Endodermal cell (in vitro differentiated cells): ENCODE measurements at regions not wholly inside any gene's neighbourhood (a gene's known extent, or its start where the extent isn't known, plus 50 kb on each side); places are given as distances from the start of the nearest gene placed in this dataset.
A peak's percentile ranks its signal among the peaks of the same experiment; 100 is the strongest.

ENCODE experiments used
- DNase-seq: peaks from one replicate; pipeline ENCODE4 v3.0.0-alpha.2; 2017
- H3K27ac ChIP-seq: 2 replicates; pipeline ENCODE4 v1.5.1; 2013; ENCODE audit warnings: mild to moderate bottlenecking, low read depth, low read length, moderate library complexity
- H3K27me3 ChIP-seq: 2 replicates; pipeline ENCODE4 v1.6.1; 2013; ENCODE audit warnings: mild to moderate bottlenecking, low read length, moderate library complexity; ENCODE audit not compliant: insufficient read depth, control insufficient read depth, poor library complexity, severe bottlenecking
- H3K36me3 ChIP-seq: 2 replicates; pipeline ENCODE4 v1.7.0; 2013; ENCODE audit warnings: mild to moderate bottlenecking, low read length, moderate library complexity; ENCODE audit not compliant: control insufficient read depth, insufficient read depth
- H3K4me1 ChIP-seq: one replicate; pipeline ENCODE4 v1.7.0; 2013; ENCODE audit warnings: low read length; ENCODE audit not compliant: control insufficient read depth, insufficient read depth
- H3K4me3 ChIP-seq: 2 replicates; pipeline ENCODE4 v1.5.1; 2013; ENCODE audit warnings: mild to moderate bottlenecking, low read length, moderate library complexity
- H3K9ac ChIP-seq: 2 replicates; pipeline ENCODE4 v1.6.1; 2013; ENCODE audit warnings: mild to moderate bottlenecking, low read length, moderate library complexity; ENCODE audit not compliant: poor library complexity, severe bottlenecking; ENCODE audit errors: extremely low read depth
- H3K9me3 ChIP-seq: 2 replicates; pipeline ENCODE4 v1.6.1; 2013; ENCODE audit warnings: mild to moderate bottlenecking, low read length, moderate library complexity; ENCODE audit not compliant: control insufficient read depth
- H3K27ac Mint-ChIP-seq: 2 replicates; pipeline ENCODE4 v1.8.0; 2020; ENCODE audit warnings: mixed read lengths
- H3K27me3 Mint-ChIP-seq: 2 replicates; pipeline ENCODE4 v1.8.0; 2021; ENCODE audit warnings: mild to moderate bottlenecking, mixed read lengths; ENCODE audit not compliant: insufficient read depth
- H3K36me3 Mint-ChIP-seq: 2 replicates; pipeline ENCODE4 v1.8.0; 2020; ENCODE audit warnings: low read depth, mixed read lengths
- H3K4me1 Mint-ChIP-seq: 2 replicates; pipeline ENCODE4 v1.8.0; 2020; ENCODE audit warnings: mixed read lengths
- H3K4me3 Mint-ChIP-seq: 2 replicates; pipeline ENCODE4 v1.8.0; 2020; ENCODE audit warnings: mild to moderate bottlenecking, moderate library complexity, mixed read lengths
- H3K9me3 Mint-ChIP-seq: 2 replicates; pipeline ENCODE4 v1.8.0; 2020; ENCODE audit warnings: mild to moderate bottlenecking, mixed read lengths
- CTCF ChIP-seq: fragments of 200-600 bp; sonication (generic); conservative IDR thresholded peaks from 2 replicates; pipeline ENCODE4 v1.5.0; 2021; ENCODE audit warnings: antibody characterized with exemption, mild to moderate bottlenecking
- WGBS, 2 experiments: methylation state at CpG; one replicate each; pipeline versions ENCODE4 v1.1.5 to v1.1.7; 2013; ENCODE audit warnings: missing lambda C conversion rate in 2 of 2, mixed read lengths in 1 of 2; ENCODE audit not compliant: insufficient coverage in 1 of 2, insufficient read length in 1 of 2; 5-methylcytosine and 5-hydroxymethylcytosine counted together

DNA sequence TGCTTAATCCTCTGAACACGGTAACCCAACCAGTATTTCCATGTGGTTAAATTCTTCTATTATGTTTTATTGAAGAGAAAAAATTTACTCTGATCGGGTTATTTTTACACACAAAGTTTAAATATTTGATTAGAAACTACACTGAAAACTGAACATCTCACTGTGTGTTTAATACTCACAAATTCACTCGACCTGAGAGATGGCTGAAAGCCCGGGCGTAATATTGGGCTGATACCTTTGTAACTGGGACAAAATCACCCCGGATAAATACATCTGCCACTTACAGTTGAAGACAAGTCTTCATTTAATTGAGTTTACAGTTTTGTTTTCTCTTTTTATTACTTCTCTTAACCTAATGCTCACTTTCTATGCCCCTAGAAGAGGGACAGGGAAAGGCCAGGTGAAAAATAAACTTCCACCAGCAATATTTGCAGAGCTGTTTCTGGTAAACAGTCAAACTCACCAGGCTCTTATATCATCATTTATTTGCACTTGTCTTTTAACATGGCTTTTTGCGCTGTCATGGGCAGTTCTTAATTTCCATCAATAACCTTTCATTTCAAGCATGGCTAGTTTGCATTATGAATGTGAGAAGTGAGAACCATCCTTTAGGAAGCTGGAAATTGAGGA is 145.6 kb upstream of the TMCO5A start:
- peaks cover 2% of the 10 kb centered on the region for H3K36me3 Mint-ChIP-seq
- peaks cover 8% of the 10 kb centered on the region for H3K9me3 ChIP-seq
- WGBS, 2 experiments: 95 to 100% methylated on average over 1 to 7 of the region's 7 CpGs
- H3K4me3 ChIP-seq: no peak overlapping the region
- H3K27ac ChIP-seq: no peak overlapping the region
- H3K9me3 Mint-ChIP-seq: peaks cover 5% of the 10 kb centered on the region
- no peaks in the 10 kb centered on the region for H3K27me3 Mint-ChIP-seq
- DNase-seq: no peak
- H3K27me3 ChIP-seq: no peaks in the 10 kb centered on the region
- no peak overlapping the region for H3K4me3 Mint-ChIP-seq
- peaks cover 17% of the 10 kb centered on the region for H3K4me1 Mint-ChIP-seq
- no peak for TF ChIP-seq CTCF
- no peaks in the 10 kb centered on the region for H3K36me3 ChIP-seq
- no peaks in the 10 kb centered on the region for H3K4me1 ChIP-seq
- no peak overlapping the region for H3K27ac Mint-ChIP-seq
- no peak overlapping the region for H3K9ac ChIP-seq

DNA sequence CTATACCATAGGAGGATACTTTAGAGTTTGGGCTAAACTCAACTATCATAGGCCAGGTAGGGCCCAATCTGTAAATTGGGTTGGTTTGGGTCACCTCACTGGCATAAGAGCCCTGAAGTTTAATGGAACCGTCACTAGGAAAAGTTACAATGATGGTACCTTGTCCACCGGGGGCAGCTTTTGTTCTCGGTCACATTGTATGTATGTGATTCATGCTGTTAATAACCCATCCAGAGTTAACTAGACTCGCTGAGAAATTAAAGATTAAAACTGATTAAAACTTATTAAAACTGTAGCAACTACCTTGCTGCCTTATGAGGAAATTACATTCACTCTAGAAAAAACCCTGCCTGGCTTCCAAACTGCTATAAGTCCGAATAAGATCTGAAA is 145.0 kb upstream of the TMCO5A start:
- Mint-ChIP-seq H3K4me1 (peaks cover 20% of the 10 kb centered on the region), H3K27me3 (no peaks in the 10 kb centered on the region), H3K36me3 (peaks cover 2% of the 10 kb centered on the region), H3K27ac (no peak overlapping the region), H3K9me3 (peaks cover 5% of the 10 kb centered on the region), H3K4me3 (no peak overlapping the region)
- peaks cover 8% of the 10 kb centered on the region for H3K9me3 ChIP-seq
- peak; percentile 39 for TF ChIP-seq CTCF
- no peaks in the 10 kb centered on the region for H3K4me1 ChIP-seq
- H3K9ac ChIP-seq: no peak overlapping the region
- WGBS, 2 experiments: 93 to 94% methylated on average over 2 to 5 of the region's 5 CpGs
- no peaks in the 10 kb centered on the region for H3K36me3 ChIP-seq
- no peak for DNase-seq
- H3K27me3 ChIP-seq: no peaks in the 10 kb centered on the region
- no peak overlapping the region for H3K27ac ChIP-seq
- H3K4me3 ChIP-seq: no peak overlapping the region

DNA sequence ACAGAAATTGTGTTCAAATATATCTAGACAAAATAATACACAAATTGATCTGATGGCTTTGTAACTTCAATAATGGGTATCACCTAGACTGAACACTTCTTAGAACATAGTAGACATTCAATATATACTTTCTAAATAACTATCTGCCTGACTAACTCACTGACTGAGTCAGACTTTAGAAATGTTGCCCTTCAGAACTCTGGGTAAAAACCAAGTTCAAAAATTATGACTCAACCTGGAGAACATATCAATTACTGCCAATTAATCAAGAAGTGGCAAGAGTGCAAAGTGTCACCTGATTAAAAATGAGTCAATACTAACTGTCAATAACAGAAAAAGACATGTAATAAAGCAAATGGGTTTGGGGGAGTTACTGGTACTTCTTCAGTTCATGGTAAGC is 144.6 kb upstream of the TMCO5A start:
- Mint-ChIP-seq H3K27me3 (no peaks in the 10 kb centered on the region), H3K4me1 (peaks cover 20% of the 10 kb centered on the region), H3K36me3 (peaks cover 2% of the 10 kb centered on the region), H3K27ac (no peak overlapping the region), H3K9me3 (peaks cover 5% of the 10 kb centered on the region), H3K4me3 (no peak overlapping the region)
- H3K36me3 ChIP-seq: no peaks in the 10 kb centered on the region
- no peaks in the 10 kb centered on the region for H3K4me1 ChIP-seq
- no peak overlapping the region for H3K9ac ChIP-seq
- H3K27ac ChIP-seq: no peak overlapping the region
- TF ChIP-seq CTCF: no peak
- H3K27me3 ChIP-seq: no peaks in the 10 kb centered on the region
- peaks cover 8% of the 10 kb centered on the region for H3K9me3 ChIP-seq
- DNase-seq: no peak
- H3K4me3 ChIP-seq: no peak overlapping the region
